ENCODE measurements at regions not wholly inside any gene's neighbourhood (a gene's known extent, or its start where the extent isn't known, plus 50 kb on each side); places are given as distances from the start of the nearest gene placed in this dataset.

- Histone ChIP-seq H3K36me3 (ENCODE audit: control insufficient read depth, insufficient read depth, low read length) (no peaks in the 10 kb centered on the region), H3K4me3 (ENCODE audit: low read depth in 2 of 2, low read length in 2 of 2) (no peak overlapping the region), H3K4me1 (ENCODE audit: control insufficient read depth, insufficient read depth, low read length) (no peaks in the 10 kb centered on the region), H3K9me3 (ENCODE audit: control insufficient read depth, insufficient read depth, low read depth, low read length) (no peaks in the 10 kb centered on the region), H3K27me3 (ENCODE audit: control insufficient read depth, insufficient read depth, low read length) (no peaks in the 10 kb centered on the region), H3K27ac (ENCODE audit: low read length) (no peak overlapping the region)
- DNase-seq (ENCODE audit: low read depth, low spot score) (no peak), ATAC-seq (no peak)
- in situ Hi-C loops (cut with HindIII; ENCODE audit: low pct_unique_long_range_greater_than_20kb, low sequenced_read_pairs) (no loop called here), intact Hi-C loops (cut with micrococcal nuclease; ENCODE audit: unreplicated experiment) (no loop called here)
- ChIA-PET POLR2A (interaction anchor here (0.5 kb wide), 1 partner anchor 635 kb away, joined by 4 read pairs; no protein-coding TSS in a partner anchor), CTCF (no interaction called here)
- TF ChIP-seq CTCF (IDR thresholded peaks at IDR 0.05) (no peak), SIN3A (IDR thresholded peaks at IDR 0.05; ENCODE audit: borderline replicate concordance, insufficient read depth, low read depth, low read length) (no peak), TCF7L2 (IDR thresholded peaks at IDR 0.05; ENCODE audit: low read depth, low read length) (no peak), POLR2AphosphoS5 (IDR thresholded peaks at IDR 0.05; ENCODE audit: low read depth, low read length) (no peak), REST (IDR thresholded peaks at IDR 0.05; ENCODE audit: insufficient read depth in 1 of 2, low read depth in 2 of 2, low read length in 1 of 2) (no peak)
- BruUV-seq (replicated peaks), result no TSS peak
These were observed 538.3 kb upstream of the BTBD3 start for GRCh38 chr20:11379257-11380011.

- ChIA-PET POLR2A (no interaction called here), CTCF (no interaction called here)
- ATAC-seq, result no peak
- H3K9me3 ChIP-seq (ENCODE audit: control insufficient read depth, insufficient read depth, low read depth, low read length), result no peaks in the 10 kb centered on the region
- intact Hi-C loops (cut with micrococcal nuclease; ENCODE audit: unreplicated experiment) (no loop called here), in situ Hi-C loops (cut with HindIII; ENCODE audit: low pct_unique_long_range_greater_than_20kb, low sequenced_read_pairs) (no loop called here)
- H3K4me1 ChIP-seq (ENCODE audit: control insufficient read depth, insufficient read depth, low read length), result no peaks in the 10 kb centered on the region
- H3K27me3 ChIP-seq (ENCODE audit: control insufficient read depth, insufficient read depth, low read length), result no peaks in the 10 kb centered on the region
- no peak for DNase-seq (ENCODE audit: low read depth, low spot score)
- H3K36me3 ChIP-seq (ENCODE audit: control insufficient read depth, insufficient read depth, low read length), result no peaks in the 10 kb centered on the region
- TF ChIP-seq REST (IDR thresholded peaks at IDR 0.05; ENCODE audit: insufficient read depth in 1 of 2, low read depth in 2 of 2, low read length in 1 of 2) (no peak), SIN3A (IDR thresholded peaks at IDR 0.05; ENCODE audit: borderline replicate concordance, insufficient read depth, low read depth, low read length) (no peak), POLR2AphosphoS5 (IDR thresholded peaks at IDR 0.05; ENCODE audit: low read depth, low read length) (no peak), CTCF (IDR thresholded peaks at IDR 0.05) (no peak), TCF7L2 (IDR thresholded peaks at IDR 0.05; ENCODE audit: low read depth, low read length) (no peak)
- no peak overlapping the region for H3K27ac ChIP-seq (ENCODE audit: low read length)
- BruUV-seq (replicated peaks), result no TSS peak
- H3K4me3 ChIP-seq (ENCODE audit: low read depth in 2 of 2, low read length in 2 of 2), result no peak overlapping the region
These were observed 537.4 kb upstream of the BTBD3 start for GRCh38 chr20:11380283-11380682.

All from Panc1 (cell line).